ENCODE measurements at regions not wholly inside any gene's neighbourhood (a gene's known extent, or its start where the extent isn't known, plus 50 kb on each side); places are given as distances from the start of the nearest gene placed in this dataset.

- H3K4me1 ChIP-seq (ENCODE audit: low read length), result no peaks in the 10 kb centered on the region
- H3F3A ChIP-seq (ENCODE audit: insufficient read depth, low read length), result no peaks in the 10 kb centered on the region
- TF ChIP-seq EZH2 (optimal IDR thresholded peaks at IDR 0.05; ENCODE audit: low read depth, low read length) (no peak), EZH2phosphoT487 (IDR thresholded peaks at IDR 0.05; ENCODE audit: low read length) (no peak), CTCF (IDR thresholded peaks at IDR 0.05; ENCODE audit: low read length) (no peak)
- no peak overlapping the region for H3K27ac ChIP-seq (ENCODE audit: low read length)
- H3K9me2 ChIP-seq (replicated peaks; ENCODE audit: insufficient read depth, low read length), result no peaks in the 10 kb centered on the region
- H4K20me1 ChIP-seq (ENCODE audit: insufficient read depth, low read length), result no peaks in the 10 kb centered on the region
- H3K9ac ChIP-seq (ENCODE audit: low read length), result no peak overlapping the region
- H3K9me3 ChIP-seq (replicated peaks; ENCODE audit: insufficient read depth, low read length), result no peaks in the 10 kb centered on the region
- H3K4me2 ChIP-seq (ENCODE audit: low read depth, low read length), result no peak overlapping the region
- no peaks in the 10 kb centered on the region for H3K79me2 ChIP-seq (ENCODE audit: low read length)
- H3K36me3 ChIP-seq (replicated peaks; ENCODE audit: insufficient read depth, low read length), result no peaks in the 10 kb centered on the region
- H3K4me3 ChIP-seq (ENCODE audit: low read length), result no peak overlapping the region
- no peaks in the 10 kb centered on the region for H3K27me3 ChIP-seq (replicated peaks; ENCODE audit: insufficient read depth, low read length)
- no peak overlapping the region for H2AFZ ChIP-seq (ENCODE audit: low read length)
- no peak for DNase-seq
Measured at GRCh38 chr5:143742951-143743350, 69.0 kb upstream of the HMHB1 start.

- no peak for DNase-seq
- Histone ChIP-seq H3K4me1 (ENCODE audit: low read length) (no peaks in the 10 kb centered on the region), H4K20me1 (ENCODE audit: insufficient read depth, low read length) (no peaks in the 10 kb centered on the region), H3K9ac (ENCODE audit: low read length) (no peak overlapping the region), H2AFZ (ENCODE audit: low read length) (no peak overlapping the region), H3K27ac (ENCODE audit: low read length) (no peak overlapping the region), H3K9me3 (replicated peaks; ENCODE audit: insufficient read depth, low read length) (no peaks in the 10 kb centered on the region), H3K27me3 (replicated peaks; ENCODE audit: insufficient read depth, low read length) (no peaks in the 10 kb centered on the region), H3K4me3 (ENCODE audit: low read length) (no peak overlapping the region), H3K9me2 (replicated peaks; ENCODE audit: insufficient read depth, low read length) (no peaks in the 10 kb centered on the region), H3F3A (ENCODE audit: insufficient read depth, low read length) (no peaks in the 10 kb centered on the region), H3K36me3 (replicated peaks; ENCODE audit: insufficient read depth, low read length) (no peaks in the 10 kb centered on the region), H3K4me2 (ENCODE audit: low read depth, low read length) (no peak overlapping the region), H3K79me2 (ENCODE audit: low read length) (no peaks in the 10 kb centered on the region)
- TF ChIP-seq CTCF (IDR thresholded peaks at IDR 0.05; ENCODE audit: low read length) (no peak), EZH2 (optimal IDR thresholded peaks at IDR 0.05; ENCODE audit: low read depth, low read length) (no peak), EZH2phosphoT487 (IDR thresholded peaks at IDR 0.05; ENCODE audit: low read length) (no peak)
Measured at GRCh38 chr5:143741421-143741820, 70.5 kb upstream of the HMHB1 start.

GRCh38 chr5:143740956-143741355 lies 71.0 kb upstream of the HMHB1 start:
- no peak for TF ChIP-seq EZH2phosphoT487 (IDR thresholded peaks at IDR 0.05; ENCODE audit: low read length)
- no peak for TF ChIP-seq EZH2 (optimal IDR thresholded peaks at IDR 0.05; ENCODE audit: low read depth, low read length)
- no peak for TF ChIP-seq CTCF (IDR thresholded peaks at IDR 0.05; ENCODE audit: low read length)
- H3K9ac ChIP-seq (ENCODE audit: low read length), result no peak overlapping the region
- no peaks in the 10 kb centered on the region for H3K79me2 ChIP-seq (ENCODE audit: low read length)
- no peaks in the 10 kb centered on the region for H3K9me3 ChIP-seq (replicated peaks; ENCODE audit: insufficient read depth, low read length)
- H3K9me2 ChIP-seq (replicated peaks; ENCODE audit: insufficient read depth, low read length), result no peaks in the 10 kb centered on the region
- no peak overlapping the region for H3K4me2 ChIP-seq (ENCODE audit: low read depth, low read length)
- no peak overlapping the region for H2AFZ ChIP-seq (ENCODE audit: low read length)
- H3K27me3 ChIP-seq (replicated peaks; ENCODE audit: insufficient read depth, low read length), result no peaks in the 10 kb centered on the region
- no peak for DNase-seq
- H3K36me3 ChIP-seq (replicated peaks; ENCODE audit: insufficient read depth, low read length), result no peaks in the 10 kb centered on the region
- no peaks in the 10 kb centered on the region for H3F3A ChIP-seq (ENCODE audit: insufficient read depth, low read length)
- H3K27ac ChIP-seq (ENCODE audit: low read length), result no peak overlapping the region
- no peaks in the 10 kb centered on the region for H3K4me1 ChIP-seq (ENCODE audit: low read length)
- H3K4me3 ChIP-seq (ENCODE audit: low read length), result no peak overlapping the region
- H4K20me1 ChIP-seq (ENCODE audit: insufficient read depth, low read length), result no peaks in the 10 kb centered on the region

Data from MM.1S (cell line).